HepG2 (cell line): ENCODE measurements at regions not wholly inside any gene's neighbourhood (a gene's known extent, or its start where the extent isn't known, plus 50 kb on each side); places are given as distances from the start of the nearest gene placed in this dataset.

Experiments used
- CREBL2 ChIP-seq: sonication (generic); formaldehyde crosslinking; IDR thresholded peaks from 2 replicates; pipeline ENCODE4 v1.8.1; 2023; ENCODE audit warnings: missing genetic modification reagents, mild to moderate bottlenecking, borderline replicate concordance
- HDAC2 ChIP-seq: sonication (generic); formaldehyde crosslinking; IDR thresholded peaks from 2 replicates; pipeline ENCODE4 v1.4.0; 2020; ENCODE audit warnings: missing genetic modification reagents
- HIC2 ChIP-seq: sonication (generic); formaldehyde crosslinking; IDR thresholded peaks from 2 replicates; pipeline ENCODE4 v1.9.0; 2022; ENCODE audit warnings: low read depth, missing genetic modification reagents
- KLF9 ChIP-seq: IDR thresholded peaks from 2 replicates; pipeline ENCODE4 v1.6.1; 2016; ENCODE audit warnings: low read depth
- MYC ChIP-seq: sonication (generic); formaldehyde crosslinking; IDR thresholded peaks from 2 replicates; pipeline ENCODE4 v1.9.0; 2021; ENCODE audit warnings: missing genetic modification reagents, borderline replicate concordance
- NCOA1 ChIP-seq: sonication (generic); formaldehyde crosslinking; IDR thresholded peaks from 2 replicates; pipeline ENCODE4 v1.9.0; 2021; ENCODE audit warnings: missing genetic modification reagents
- POGK ChIP-seq: sonication (generic); formaldehyde crosslinking; conservative IDR thresholded peaks from 2 replicates; pipeline ENCODE4 v1.8.0; 2022; ENCODE audit warnings: mild to moderate bottlenecking, moderate library complexity, missing genetic modification reagents
- POGZ ChIP-seq: sonication (generic); formaldehyde crosslinking; IDR thresholded peaks from 2 replicates; pipeline ENCODE4 v1.4.0; 2020; ENCODE audit warnings: mild to moderate bottlenecking, missing genetic modification reagents
- PRDM10 ChIP-seq: sonication (generic); formaldehyde crosslinking; IDR thresholded peaks from 2 replicates; pipeline ENCODE4 v1.4.0; 2020; ENCODE audit warnings: low read depth, missing genetic modification reagents
- RAD21 ChIP-seq: fragments of 450-650 bp; formaldehyde crosslinking; IDR thresholded peaks from 2 replicates; pipeline ENCODE4 v1.5.0; 2020; ENCODE audit warnings: mild to moderate bottlenecking
- SP4 ChIP-seq: sonication (generic); formaldehyde crosslinking; IDR thresholded peaks from 2 replicates; pipeline ENCODE4 v1.8.1; 2023; ENCODE audit warnings: mild to moderate bottlenecking, missing genetic modification reagents
- THAP7 ChIP-seq: sonication (generic); formaldehyde crosslinking; IDR thresholded peaks from 2 replicates; pipeline ENCODE4 v1.8.1; 2023; ENCODE audit warnings: mild to moderate bottlenecking, missing genetic modification reagents
- ZBTB7A ChIP-seq: sonication (generic); formaldehyde crosslinking; IDR thresholded peaks from 2 replicates; pipeline ENCODE4 v1.8.0; 2022; ENCODE audit warnings: mild to moderate bottlenecking, missing genetic modification reagents
- ZMYM4 ChIP-seq: sonication (generic); formaldehyde crosslinking; IDR thresholded peaks from 2 replicates; pipeline ENCODE4 v1.8.1; 2023; ENCODE audit warnings: mild to moderate bottlenecking, missing genetic modification reagents
- ZNF546 ChIP-seq: sonication (generic); formaldehyde crosslinking; conservative IDR thresholded peaks from 2 replicates; pipeline ENCODE4 v1.8.1; 2023; ENCODE audit warnings: mild to moderate bottlenecking, missing genetic modification reagents
- ZNF772 ChIP-seq: sonication (generic); formaldehyde crosslinking; IDR thresholded peaks from 2 replicates; pipeline ENCODE4 v1.5.0; 2020; ENCODE audit warnings: mild to moderate bottlenecking, missing genetic modification reagents
- ZNF776 ChIP-seq: sonication (generic); formaldehyde crosslinking; IDR thresholded peaks from 2 replicates; pipeline ENCODE4 v1.4.0; 2020; ENCODE audit warnings: mild to moderate bottlenecking, missing genetic modification reagents
- ZNF83 ChIP-seq: sonication (generic); formaldehyde crosslinking; IDR thresholded peaks from 2 replicates; pipeline ENCODE4 v1.4.0; 2020; ENCODE audit warnings: missing genetic modification reagents, mild to moderate bottlenecking, borderline replicate concordance
- TF ChIP-seq, protein P1 (sequence below): sonication (generic); formaldehyde crosslinking; IDR thresholded peaks from 2 replicates; pipeline ENCODE4 v1.4.0; 2020; ENCODE audit warnings: mild to moderate bottlenecking, low read depth, missing genetic modification reagents

- TF ChIP-seq POGK (CRISPR knock-in tag): peak; percentile 34; the same call in 1 of the 2 replicates
- TF ChIP-seq HDAC2 (CRISPR knock-in tag): peak; percentile 21; the same call in 1 of the 2 replicates
- TF ChIP-seq THAP7 (CRISPR knock-in tag): 0 out of 2 replicates have a peak, but pooled peaks have one; percentile 45
- TF ChIP-seq ZNF776 (CRISPR knock-in tag): peak; percentile 76; the same call in 1 of the 2 replicates
- TF ChIP-seq ZBTB7A (CRISPR knock-in tag): peak; percentile 69; the same call in 1 of the 2 replicates
- TF ChIP-seq ZMYM4 (CRISPR knock-in tag): peak; percentile 76; the same call in 1 of the 2 replicates
- peak; percentile 75 for TF ChIP-seq NCOA1 (CRISPR knock-in tag)
- peak; percentile 71; the same call in 1 of the 2 replicates for TF ChIP-seq RAD21 (CRISPR knock-in tag)
- TF ChIP-seq MYC (CRISPR knock-in tag): 0 out of 2 replicates have a peak, but pooled peaks have one; percentile 11
- TF ChIP-seq, protein P1, sequence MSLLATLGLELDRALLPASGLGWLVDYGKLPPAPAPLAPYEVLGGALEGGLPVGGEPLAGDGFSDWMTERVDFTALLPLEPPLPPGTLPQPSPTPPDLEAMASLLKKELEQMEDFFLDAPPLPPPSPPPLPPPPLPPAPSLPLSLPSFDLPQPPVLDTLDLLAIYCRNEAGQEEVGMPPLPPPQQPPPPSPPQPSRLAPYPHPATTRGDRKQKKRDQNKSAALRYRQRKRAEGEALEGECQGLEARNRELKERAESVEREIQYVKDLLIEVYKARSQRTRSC (CRISPR knock-in tag): 0 out of 2 replicates have a peak, but pooled peaks have one; percentile 39
- TF ChIP-seq ZNF546: 0 out of 2 replicates have a peak, but pooled peaks have one; percentile 22
- TF ChIP-seq ZNF772 (CRISPR knock-in tag): peak; percentile 74; the same call in 1 of the 2 replicates
- peak; percentile 90 for TF ChIP-seq KLF9 (CRISPR knock-in tag)
- TF ChIP-seq SP4 (CRISPR knock-in tag): peak; percentile 82; the same call in 1 of the 2 replicates
- peak; percentile 59; the same call in 1 of the 2 replicates for TF ChIP-seq POGZ (CRISPR knock-in tag)
- TF ChIP-seq CREBL2 (CRISPR knock-in tag): 0 out of 2 replicates have a peak, but pooled peaks have one; percentile 47
- 0 out of 2 replicates have a peak, but pooled peaks have one; percentile 60 for TF ChIP-seq ZNF83 (CRISPR knock-in tag)
- 0 out of 2 replicates have a peak, but pooled peaks have one; percentile 29 for TF ChIP-seq PRDM10 (CRISPR knock-in tag)
- TF ChIP-seq HIC2: peak; percentile 94
Measured at GRCh38 chr2:131672471-131673399, 145.0 kb downstream of the CCDC74A start (continued).
